ENCODE measurements at regions not wholly inside any gene's neighbourhood (a gene's known extent, or its start where the extent isn't known, plus 50 kb on each side); places are given as distances from the start of the nearest gene placed in this dataset.
"Not testable (repeated sequence)": the region's sequence is repeated elsewhere in the genome, so short reads cannot be mapped to it uniquely, and the experiment has no call there.

- DNase-seq, result no peak
These were observed 205.9 kb upstream of the VCX start for GRCh38 chrX:7637066-7637465.

- DNase-seq, result no peak
These were observed 207.4 kb upstream of the VCX start for GRCh38 chrX:7635604-7636003.

- no peak for DNase-seq
These were observed 222.4 kb upstream of the VCX start for GRCh38 chrX:7620560-7620959.

GRCh38 chrX:7617994-7618393, 225.0 kb upstream of the VCX start:
- DNase-seq, result no peak

GRCh38 chrX:7614616-7615015, 228.4 kb upstream of the VCX start:
- no peak for DNase-seq

GRCh38 chrX:7608625-7609024, 234.3 kb upstream of the VCX start:
- not testable (repeated sequence) for DNase-seq

- DNase-seq, result no peak
These were observed 236.8 kb upstream of the VCX start for GRCh38 chrX:7606039-7606652.

GRCh38 chrX:7603387-7603786, 239.6 kb upstream of the VCX start:
- no peak for DNase-seq

GRCh38 chrX:7596822-7597221, 246.1 kb upstream of the VCX start:
- no peak for DNase-seq

- DNase-seq, result not testable (repeated sequence)
These were observed 249.6 kb upstream of the VCX start for GRCh38 chrX:7593370-7593769.

- peak; percentile 15 for DNase-seq
These were observed 256.8 kb upstream of the VCX start for GRCh38 chrX:7586126-7586525.

GRCh38 chrX:7582191-7582590, 260.8 kb upstream of the VCX start:
- no peak for DNase-seq

- DNase-seq, result no peak
These were observed 262.8 kb upstream of the VCX start for GRCh38 chrX:7580127-7580526.

GRCh38 chrX:7574325-7574724, 268.6 kb upstream of the VCX start:
- DNase-seq, result peak; percentile 1

- DNase-seq, result no peak
These were observed 272.4 kb upstream of the VCX start for GRCh38 chrX:7570432-7571029.

- DNase-seq, result no peak
These were observed 274.4 kb upstream of the VCX start for GRCh38 chrX:7568597-7568996.

GRCh38 chrX:7568130-7568529, 274.8 kb upstream of the VCX start:
- DNase-seq, result no peak

GRCh38 chrX:7552760-7553159, 290.2 kb upstream of the VCX start:
- no peak for DNase-seq

- no peak for DNase-seq
These were observed 296.4 kb upstream of the VCX start for GRCh38 chrX:7546551-7547080.

GRCh38 chrX:7545564-7545963, 297.4 kb upstream of the VCX start:
- DNase-seq, result no peak

GRCh38 chrX:7542587-7543380, 300.2 kb upstream of the VCX start:
- DNase-seq, result no peak

GRCh38 chrX:7522860-7523259, 320.1 kb upstream of the VCX start:
- no peak for DNase-seq

GRCh38 chrX:7515681-7516413, 327.1 kb upstream of the VCX start:
- DNase-seq, result peak; percentile 11

Measured in fibroblast of skin of right quadriceps (primary cell).